T-cell (primary cell): ENCODE measurements at regions not wholly inside any gene's neighbourhood (a gene's known extent, or its start where the extent isn't known, plus 50 kb on each side); places are given as distances from the start of the nearest gene placed in this dataset.
A peak's percentile ranks its signal among the peaks of the same experiment; 100 is the strongest.

Experiments used
- ATAC-seq, 4 experiments: fragments of 200-7000 bp in 3 of 4; fragments of 150-1000 bp in 1 of 4; cut with Tn5 transposase; replicated peaks in 1 of 4; 1 replicate in 3 of 4; 2 replicates in 1 of 4; pipeline ENCODE4 v1.10.0; 2021; ENCODE audit warnings: moderate library complexity in 3 of 4, mild to moderate bottlenecking in 2 of 4, moderate number of reproducible peaks in 1 of 4
- CTCF ChIA-PET, 2 donors: fragments of 300-600 bp; sonication (Branson Sonifier 250); formaldehyde crosslinking; loops; one replicate each; lab custom pipeline; 2022; ENCODE audit warnings: antibody characterized with exemption in 2 of 2; lab: Charles Lee
- POLR2A ChIA-PET, 2 donors: fragments of 300-600 bp; sonication (Branson Sonifier 250); formaldehyde crosslinking; loops; one replicate each; lab custom pipeline; 2022; ENCODE audit warnings: antibody characterized with exemption in 2 of 2; lab: Charles Lee
- DNase-seq, 35 experiments: peaks; one replicate each; pipeline versions ENCODE4 v3.0.0 to v3.0.0-alpha.2; 2013 to 2023
- H3K27ac ChIP-seq: one replicate; pipeline ENCODE4 v1.5.1; 2013; ENCODE audit warnings: low read length
- H3K27me3 ChIP-seq, 2 experiments: replicated peaks in 1 of 2; 1 replicate in 1 of 2; 2 replicates in 1 of 2; pipeline versions ENCODE4 v1.6.1 to v1.7.0; 2013; ENCODE audit warnings: low read length in 1 of 2, mixed read lengths in 1 of 2; ENCODE audit not compliant: control insufficient read depth in 2 of 2, insufficient read depth in 2 of 2; ENCODE audit errors: extremely low read depth in 1 of 2
- H3K36me3 ChIP-seq, 2 donors: 1 replicate in 1 of 2; 2 replicates in 1 of 2; pipeline versions ENCODE4 v1.6.1 to v1.7.0; 2013; ENCODE audit warnings: low read length in 1 of 2; ENCODE audit not compliant: control insufficient read depth in 2 of 2, insufficient read depth in 1 of 2; ENCODE audit errors: extremely low read depth in 1 of 2
- H3K4me1 ChIP-seq, 2 experiments: 1 replicate in 1 of 2; 2 replicates in 1 of 2; pipeline versions ENCODE4 v1.6.1 to v1.7.0; 2013; ENCODE audit warnings: low read length in 2 of 2, mixed read lengths in 1 of 2; ENCODE audit not compliant: insufficient read depth in 2 of 2, control insufficient read depth in 1 of 2; ENCODE audit errors: extremely low read depth in 1 of 2
- H3K4me3 ChIP-seq, 2 donors: 1 replicate in 1 of 2; 2 replicates in 1 of 2; pipeline versions ENCODE4 v1.5.1 to v1.7.0; 2013; ENCODE audit warnings: mild to moderate bottlenecking in 2 of 2, low read length in 1 of 2, moderate library complexity in 1 of 2; ENCODE audit not compliant: control insufficient read depth in 1 of 2; ENCODE audit errors: extremely low read depth in 1 of 2
- H3K9me3 ChIP-seq: 2 replicates; pipeline ENCODE4 v1.7.0; 2013
- H3K27ac Mint-ChIP-seq, 2 donors: one replicate each; pipeline ENCODE4 v1.8.0; 2020 to 2021; ENCODE audit warnings: mild to moderate bottlenecking in 2 of 2, mixed read lengths in 2 of 2
- H3K27me3 Mint-ChIP-seq, 2 donors: one replicate each; pipeline ENCODE4 v1.8.0; 2021 to 2022; ENCODE audit warnings: mixed read lengths in 2 of 2
- H3K36me3 Mint-ChIP-seq: one replicate; pipeline ENCODE4 v1.8.0; 2021; ENCODE audit warnings: mixed read lengths
- H3K4me1 Mint-ChIP-seq, 3 donors: one replicate each; pipeline ENCODE4 v1.8.0; 2020 to 2022; ENCODE audit warnings: mixed read lengths in 3 of 3, mild to moderate bottlenecking in 1 of 3
- H3K4me3 Mint-ChIP-seq, 3 donors: one replicate each; pipeline ENCODE4 v1.8.0; 2020 to 2022; ENCODE audit warnings: mild to moderate bottlenecking in 3 of 3, mixed read lengths in 3 of 3, moderate library complexity in 3 of 3
- H3K9me3 Mint-ChIP-seq, 3 donors: one replicate each; pipeline ENCODE4 v1.8.0; 2020 to 2022; ENCODE audit warnings: mixed read lengths in 3 of 3
- WGBS: methylation state at CpG from one replicate; pipeline ENCODE4 v1.1.5; 2013; ENCODE audit warnings: missing lambda C conversion rate; ENCODE audit not compliant: insufficient coverage; 5-methylcytosine and 5-hydroxymethylcytosine counted together

DNA sequence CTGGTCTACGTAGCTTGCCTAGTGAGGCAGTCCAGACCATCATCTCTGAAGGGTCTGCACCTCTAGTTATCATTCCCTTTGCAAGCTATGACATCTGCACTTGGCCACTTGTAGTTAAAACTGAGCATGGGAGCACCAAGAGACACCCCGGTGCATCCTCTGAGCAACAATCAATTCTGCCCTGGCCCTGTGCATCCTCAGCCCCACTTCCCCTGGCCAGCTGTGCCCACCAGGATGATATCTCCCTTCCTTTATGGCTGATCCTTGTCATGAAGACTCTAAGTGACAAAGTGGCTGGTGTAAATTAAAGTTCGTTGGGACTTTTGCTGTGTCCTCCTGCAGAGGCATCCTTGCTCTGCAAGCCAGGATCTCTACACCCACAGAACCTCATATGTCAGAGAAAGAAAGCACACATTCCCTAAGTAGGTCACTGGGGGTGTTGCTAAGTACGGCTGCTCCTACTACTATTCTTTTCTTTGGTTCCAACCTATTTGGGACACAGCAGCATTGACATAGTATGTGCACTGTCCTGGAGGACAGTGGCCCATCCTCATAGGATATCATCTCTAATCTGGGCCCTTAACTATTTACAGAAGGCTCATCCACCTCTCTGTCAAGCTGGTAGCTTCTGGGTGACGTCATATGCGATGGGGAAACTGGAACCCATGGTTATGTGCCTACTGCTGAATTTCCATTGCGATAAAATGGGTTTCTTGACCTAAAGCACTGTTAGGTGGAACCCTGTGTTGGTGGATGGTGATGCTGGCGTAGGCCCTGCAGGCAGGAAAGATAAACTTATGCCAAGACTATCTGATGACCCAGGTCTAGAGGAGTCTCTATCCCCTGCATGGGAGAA is 384.3 kb upstream of the ID2 start:
- no peaks in the 10 kb centered on the region for H3K9me3 ChIP-seq
- H3K4me1 ChIP-seq = peaks cover 3 to 38% of the 10 kb centered on the region in 2 experiments
- peaks cover 19 to 51% (median 33%) of the 10 kb centered on the region in 3 donors for H3K4me1 Mint-ChIP-seq
- H3K4me3 ChIP-seq = no peak overlapping the region
- no peak overlapping the region for H3K4me3 Mint-ChIP-seq
- ChIA-PET POLR2A (no interaction called here), CTCF (no interaction called here)
- ATAC-seq = no peak
- H3K36me3 ChIP-seq = no peaks in the 10 kb centered on the region
- H3K27me3 ChIP-seq = no peaks in the 10 kb centered on the region
- no peak overlapping the region for H3K27ac Mint-ChIP-seq
- 95% methylated on average over 2 of the region's 8 CpGs for WGBS
- no peaks in the 10 kb centered on the region for H3K27me3 Mint-ChIP-seq
- H3K27ac ChIP-seq = no peak overlapping the region
- peaks cover 3% of the 10 kb centered on the region for H3K36me3 Mint-ChIP-seq
- peaks cover 0 to 4% (median 0%) of the 10 kb centered on the region in 3 donors for H3K9me3 Mint-ChIP-seq
- DNase-seq = no peak

DNA sequence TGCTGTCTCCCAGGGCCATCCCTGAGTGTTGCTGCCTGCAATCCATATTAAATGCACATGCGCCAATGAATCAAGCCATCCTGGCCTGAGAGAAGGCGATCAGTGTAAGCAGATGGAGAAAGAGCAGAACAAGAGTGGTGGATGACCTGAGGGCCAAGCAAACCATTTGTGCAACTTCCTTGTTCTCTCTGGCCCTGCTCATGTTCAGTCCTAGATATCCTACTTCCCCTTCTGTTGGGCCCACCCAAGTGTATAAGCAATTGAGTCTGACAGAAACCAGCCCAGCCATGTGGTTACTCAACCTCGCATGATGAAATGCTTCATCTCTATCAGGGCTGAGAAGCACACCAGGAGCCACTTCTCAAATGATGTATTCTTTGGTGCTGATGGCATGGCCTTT is 383.1 kb upstream of the ID2 start:
- ATAC-seq (no peak), DNase-seq (peak in 3 of 35 experiments; percentile 12 to 42 (median 18))
- Histone ChIP-seq H3K36me3 (no peaks in the 10 kb centered on the region), H3K27me3 (no peaks in the 10 kb centered on the region), H3K4me3 (no peak overlapping the region), H3K9me3 (no peaks in the 10 kb centered on the region), H3K27ac (no peak overlapping the region), H3K4me1 (peaks cover 7 to 50% of the 10 kb centered on the region in 2 experiments)
- peaks cover 0 to 4% (median 0%) of the 10 kb centered on the region in 3 donors for H3K9me3 Mint-ChIP-seq
- no peak overlapping the region for H3K4me3 Mint-ChIP-seq
- WGBS = 82% methylated on average over 2 of the region's 3 CpGs
- no peaks in the 10 kb centered on the region for H3K27me3 Mint-ChIP-seq
- POLR2A ChIA-PET = no interaction called here
- H3K4me1 Mint-ChIP-seq = peaks cover 30 to 63% (median 45%) of the 10 kb centered on the region in 3 donors
- CTCF ChIA-PET = no interaction called here
- no peak overlapping the region for H3K27ac Mint-ChIP-seq
- H3K36me3 Mint-ChIP-seq = peaks cover 3% of the 10 kb centered on the region

DNA sequence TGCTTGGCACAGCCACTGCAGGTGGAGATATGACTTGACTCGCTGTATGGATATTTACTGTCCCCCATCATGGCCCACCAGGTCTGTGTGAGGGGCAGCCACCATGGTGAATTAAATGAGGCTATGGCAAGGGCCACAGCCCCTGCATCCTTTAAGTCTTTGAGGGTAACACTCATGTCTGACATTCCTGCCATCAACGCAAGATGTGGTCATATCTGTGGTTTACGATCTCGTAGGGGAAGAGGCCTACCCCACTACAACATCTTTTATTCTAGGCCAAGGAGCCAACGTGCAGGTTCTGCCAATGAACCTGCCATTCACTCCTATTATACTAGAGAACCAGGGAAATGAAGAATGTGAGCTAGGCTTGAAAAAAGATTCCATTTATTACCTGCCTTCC is 381.6 kb upstream of the ID2 start:
- Mint-ChIP-seq H3K27ac (no peak overlapping the region), H3K4me3 (no peak overlapping the region), H3K36me3 (peaks cover 3% of the 10 kb centered on the region), H3K27me3 (no peaks in the 10 kb centered on the region), H3K9me3 (peaks cover 0 to 4% (median 0%) of the 10 kb centered on the region in 3 donors), H3K4me1 (peaks cover 39 to 77% (median 57%) of the 10 kb centered on the region in 3 donors)
- ChIA-PET CTCF (interaction anchor here in 1 of 2 donors (0.6 kb wide), 1 partner anchor 384 kb away, joined by 3 read pairs; no protein-coding TSS in a partner anchor), POLR2A (no interaction called here)
- Histone ChIP-seq H3K27ac (no peak overlapping the region), H3K4me1 (peaks cover 8 to 65% of the 10 kb centered on the region in 2 experiments), H3K36me3 (no peaks in the 10 kb centered on the region), H3K9me3 (no peaks in the 10 kb centered on the region), H3K4me3 (no peak overlapping the region), H3K27me3 (no peaks in the 10 kb centered on the region)
- DNase-seq (no peak), ATAC-seq (no peak)
- 71% methylated on average over 1 of the region's 5 CpGs for WGBS

DNA sequence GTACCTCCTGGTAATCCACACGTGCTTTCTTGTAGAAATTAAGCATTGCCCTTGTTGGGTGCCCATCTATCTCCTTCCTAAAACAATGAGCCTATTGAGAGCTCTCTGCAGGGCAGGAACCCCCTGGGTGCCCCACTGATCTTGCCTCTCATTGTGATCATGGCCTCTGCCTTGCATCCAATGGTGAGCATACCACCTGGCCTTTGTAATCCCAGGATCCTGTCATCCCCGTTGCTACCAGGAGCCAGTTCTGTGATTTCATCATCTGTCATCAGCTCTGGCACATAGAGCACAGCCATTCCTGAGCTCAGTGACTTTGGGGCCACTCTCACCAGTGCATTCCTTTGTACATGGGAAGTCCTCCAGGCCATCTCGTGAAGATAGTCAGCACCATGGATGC is 381.0 kb upstream of the ID2 start:
- peaks cover 8 to 69% of the 10 kb centered on the region in 2 experiments for H3K4me1 ChIP-seq
- ChIA-PET CTCF (interaction anchor here in 1 of 2 donors (0.7 kb wide), 3 partner anchors 35 to 874 kb away, joined by 3 to 6 read pairs (median 4); no protein-coding TSS in a partner anchor), POLR2A (interaction anchor here in 1 of 2 donors (0.6 kb wide), 1 partner anchor 24 kb away, joined by 3 read pairs; no protein-coding TSS in a partner anchor)
- ATAC-seq = no peak
- no peaks in the 10 kb centered on the region for H3K9me3 ChIP-seq
- Mint-ChIP-seq H3K27me3 (no peaks in the 10 kb centered on the region), H3K36me3 (peaks cover 3% of the 10 kb centered on the region), H3K4me1 (peaks cover 39 to 84% (median 58%) of the 10 kb centered on the region in 3 donors), H3K27ac (no peak overlapping the region), H3K9me3 (peaks cover 0 to 4% (median 0%) of the 10 kb centered on the region in 3 donors), H3K4me3 (no peak overlapping the region)
- H3K27me3 ChIP-seq = no peaks in the 10 kb centered on the region
- peak overlapping the region; percentile 43 for H3K27ac ChIP-seq
- H3K36me3 ChIP-seq = no peaks in the 10 kb centered on the region
- WGBS = 94% methylated on average over 3 of the region's 3 CpGs
- DNase-seq = no peak
- no peak overlapping the region for H3K4me3 ChIP-seq

DNA sequence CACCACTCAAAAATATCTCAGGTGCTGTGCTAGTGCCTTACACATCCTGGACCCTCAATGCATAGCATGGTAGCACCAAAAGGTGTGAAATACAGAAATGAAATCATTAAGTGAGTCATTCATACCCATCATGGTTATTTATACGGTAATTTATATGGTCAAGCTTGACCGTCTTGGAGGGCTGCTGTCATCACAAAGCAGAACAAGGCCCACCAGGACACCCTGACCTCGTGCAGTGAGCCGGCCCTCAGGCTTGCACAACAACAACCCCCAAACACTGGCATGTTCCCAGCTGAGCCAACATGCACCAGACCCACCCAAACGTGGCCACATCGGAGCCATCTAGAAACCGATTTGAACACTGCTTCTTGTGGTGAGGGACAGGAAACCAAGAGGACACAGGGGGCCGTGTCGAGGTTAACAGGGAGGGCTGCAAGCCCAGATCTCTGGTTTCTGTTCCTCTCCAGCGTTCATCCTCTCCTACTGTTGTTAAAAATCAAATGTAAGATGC is 378.5 kb upstream of the ID2 start:
- peak overlapping the region; percentile 28 to 54 (median 52) for H3K4me3 Mint-ChIP-seq
- H3K27ac ChIP-seq = peak overlapping the region; percentile 28
- peaks cover 3% of the 10 kb centered on the region for H3K36me3 Mint-ChIP-seq
- H3K36me3 ChIP-seq = no peaks in the 10 kb centered on the region
- no peaks in the 10 kb centered on the region for H3K27me3 Mint-ChIP-seq
- DNase-seq (peak; percentile 41 to 82 (median 73)), ATAC-seq (peak; percentile 80 to 88 (median 87))
- ChIA-PET CTCF (interaction anchor here (0.6 kb wide), 2 partner anchors 207 to 542 kb away, joined by 3 to 5 read pairs; no protein-coding TSS in a partner anchor), POLR2A (interaction anchor here in 1 of 2 donors (0.6 kb wide), 1 partner anchor 112 kb away, joined by 10 read pairs; no protein-coding TSS in a partner anchor)
- no peaks in the 10 kb centered on the region for H3K27me3 ChIP-seq
- H3K4me1 Mint-ChIP-seq = peaks cover 40 to 86% (median 52%) of the 10 kb centered on the region in 3 donors
- peak overlapping the region; percentile 9 to 36 for H3K4me3 ChIP-seq
- H3K27ac Mint-ChIP-seq = peak overlapping the region; percentile 69 to 77
- 0% methylated on average over 3 of the region's 10 CpGs for WGBS
- peaks cover 8 to 73% of the 10 kb centered on the region in 2 experiments for H3K4me1 ChIP-seq
- H3K9me3 Mint-ChIP-seq = peaks cover 0 to 4% (median 0%) of the 10 kb centered on the region in 3 donors
- no peaks in the 10 kb centered on the region for H3K9me3 ChIP-seq
